HL-60 (cell line): ENCODE measurements at regions not wholly inside any gene's neighbourhood (a gene's known extent, or its start where the extent isn't known, plus 50 kb on each side); places are given as distances from the start of the nearest gene placed in this dataset.

Source experiments
- DNase-seq, 2 experiments: peaks; one replicate each; pipeline ENCODE4 v3.0.0-alpha.2; 2010 to 2020; ENCODE audit warnings: low read depth in 1 of 2, low spot score in 1 of 2
- H3K27ac ChIP-seq: fragments of 250-450 bp; sonication (Bioruptor Pico); replicated peaks from 2 replicates; pipeline ENCODE4 v1.5.1; 2020; ENCODE audit warnings: mild to moderate bottlenecking, moderate library complexity
- H3K27me3 ChIP-seq: fragments of 250-450 bp; sonication (Bioruptor Pico); 2 replicates; pipeline ENCODE4 v1.5.1; 2021; ENCODE audit warnings: mild to moderate bottlenecking, moderate library complexity; ENCODE audit not compliant: insufficient read depth, poor library complexity, severe bottlenecking
- H3K4me3 ChIP-seq: replicated peaks from 2 replicates; pipeline ENCODE4 v1.5.1; 2011; ENCODE audit warnings: mild to moderate bottlenecking, control low read depth, low read length; ENCODE audit not compliant: insufficient read depth
- GABPA ChIP-seq: IDR thresholded peaks from 2 replicates; pipeline ENCODE4 v1.6.1; 2012; ENCODE audit warnings: low read depth
- POLR2AphosphoS5 ChIP-seq: IDR thresholded peaks from 2 replicates; pipeline ENCODE4 v1.6.1; 2012; ENCODE audit warnings: low read depth
- SPI1 ChIP-seq: IDR thresholded peaks from 2 replicates; pipeline ENCODE4 v1.6.1; 2012; ENCODE audit warnings: low read depth, mild to moderate bottlenecking, borderline replicate concordance
- TF ChIP-seq, protein P1 (sequence below): IDR thresholded peaks from one replicate; pipeline ENCODE4 v1.5.1; 2011; ENCODE audit warnings: low read length, control low read depth, inconsistent platforms; ENCODE audit not compliant: insufficient read depth
- TF ChIP-seq, protein P2 (sequence below): IDR thresholded peaks from 2 replicates; pipeline ENCODE4 v1.6.1; 2012; ENCODE audit warnings: low read depth; ENCODE audit not compliant: insufficient replicate concordance

DNA sequence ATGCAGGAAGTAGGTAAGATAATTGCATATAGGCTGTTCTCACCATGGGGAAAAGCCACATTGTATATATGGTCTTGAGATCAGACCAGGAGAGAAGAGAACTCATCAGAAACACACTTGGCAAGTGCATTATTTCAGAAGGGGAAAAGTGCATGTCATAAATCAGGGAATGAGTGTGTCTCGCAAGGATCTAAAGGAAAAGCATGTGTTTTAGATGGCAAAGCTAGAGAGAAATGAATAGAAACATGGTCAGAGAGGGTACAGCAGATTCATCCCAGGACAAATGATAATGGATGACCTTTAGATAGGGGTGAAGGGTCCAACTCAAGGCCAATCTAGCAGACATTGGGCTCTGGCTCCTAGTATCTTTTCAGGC is 230.2 kb upstream of the NAV3 start:
- Histone ChIP-seq H3K4me3 (no peak overlapping the region), H3K27ac (no peak overlapping the region), H3K27me3 (no peaks in the 10 kb centered on the region)
- TF ChIP-seq POLR2AphosphoS5 = no peak
- no peak for DNase-seq

DNA sequence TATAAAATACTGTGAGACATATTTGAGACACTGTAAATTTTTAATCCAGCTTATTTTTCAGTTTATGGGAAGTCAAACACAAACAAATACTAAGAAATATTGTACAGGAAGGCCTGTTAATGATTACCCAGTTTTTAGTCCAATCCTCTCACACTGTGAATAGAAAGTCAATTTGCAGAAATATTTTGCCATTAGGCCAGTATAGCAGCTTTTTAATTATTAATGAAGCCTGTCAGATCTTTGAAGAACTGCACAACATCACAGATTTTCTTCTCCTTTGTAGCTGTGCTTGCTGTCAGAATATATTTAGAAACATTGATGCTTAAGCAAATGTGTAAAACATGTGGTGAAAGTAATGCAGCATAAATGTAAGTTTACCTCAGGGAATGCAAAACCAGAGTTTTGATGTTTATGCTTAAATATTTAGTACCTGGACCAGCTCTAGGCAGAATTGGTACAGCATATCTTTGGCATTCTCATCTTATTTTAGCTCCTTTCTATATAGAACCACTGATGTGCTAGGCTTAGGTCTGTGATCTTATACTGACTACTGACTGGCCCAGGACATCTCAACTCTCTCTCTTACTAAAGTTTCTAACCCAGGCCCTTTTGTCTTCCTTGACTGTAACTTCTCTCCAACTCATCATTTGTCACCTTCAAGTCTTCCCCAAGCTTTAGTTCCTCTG is 230.8 kb upstream of the NAV3 start:
- DNase-seq = no peak
- Histone ChIP-seq H3K27ac (no peak overlapping the region), H3K27me3 (no peaks in the 10 kb centered on the region), H3K4me3 (no peak overlapping the region)
- no peak for TF ChIP-seq POLR2AphosphoS5
- TF ChIP-seq, protein P1, sequence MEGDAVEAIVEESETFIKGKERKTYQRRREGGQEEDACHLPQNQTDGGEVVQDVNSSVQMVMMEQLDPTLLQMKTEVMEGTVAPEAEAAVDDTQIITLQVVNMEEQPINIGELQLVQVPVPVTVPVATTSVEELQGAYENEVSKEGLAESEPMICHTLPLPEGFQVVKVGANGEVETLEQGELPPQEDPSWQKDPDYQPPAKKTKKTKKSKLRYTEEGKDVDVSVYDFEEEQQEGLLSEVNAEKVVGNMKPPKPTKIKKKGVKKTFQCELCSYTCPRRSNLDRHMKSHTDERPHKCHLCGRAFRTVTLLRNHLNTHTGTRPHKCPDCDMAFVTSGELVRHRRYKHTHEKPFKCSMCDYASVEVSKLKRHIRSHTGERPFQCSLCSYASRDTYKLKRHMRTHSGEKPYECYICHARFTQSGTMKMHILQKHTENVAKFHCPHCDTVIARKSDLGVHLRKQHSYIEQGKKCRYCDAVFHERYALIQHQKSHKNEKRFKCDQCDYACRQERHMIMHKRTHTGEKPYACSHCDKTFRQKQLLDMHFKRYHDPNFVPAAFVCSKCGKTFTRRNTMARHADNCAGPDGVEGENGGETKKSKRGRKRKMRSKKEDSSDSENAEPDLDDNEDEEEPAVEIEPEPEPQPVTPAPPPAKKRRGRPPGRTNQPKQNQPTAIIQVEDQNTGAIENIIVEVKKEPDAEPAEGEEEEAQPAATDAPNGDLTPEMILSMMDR = no peak
- TF ChIP-seq, protein P2, sequence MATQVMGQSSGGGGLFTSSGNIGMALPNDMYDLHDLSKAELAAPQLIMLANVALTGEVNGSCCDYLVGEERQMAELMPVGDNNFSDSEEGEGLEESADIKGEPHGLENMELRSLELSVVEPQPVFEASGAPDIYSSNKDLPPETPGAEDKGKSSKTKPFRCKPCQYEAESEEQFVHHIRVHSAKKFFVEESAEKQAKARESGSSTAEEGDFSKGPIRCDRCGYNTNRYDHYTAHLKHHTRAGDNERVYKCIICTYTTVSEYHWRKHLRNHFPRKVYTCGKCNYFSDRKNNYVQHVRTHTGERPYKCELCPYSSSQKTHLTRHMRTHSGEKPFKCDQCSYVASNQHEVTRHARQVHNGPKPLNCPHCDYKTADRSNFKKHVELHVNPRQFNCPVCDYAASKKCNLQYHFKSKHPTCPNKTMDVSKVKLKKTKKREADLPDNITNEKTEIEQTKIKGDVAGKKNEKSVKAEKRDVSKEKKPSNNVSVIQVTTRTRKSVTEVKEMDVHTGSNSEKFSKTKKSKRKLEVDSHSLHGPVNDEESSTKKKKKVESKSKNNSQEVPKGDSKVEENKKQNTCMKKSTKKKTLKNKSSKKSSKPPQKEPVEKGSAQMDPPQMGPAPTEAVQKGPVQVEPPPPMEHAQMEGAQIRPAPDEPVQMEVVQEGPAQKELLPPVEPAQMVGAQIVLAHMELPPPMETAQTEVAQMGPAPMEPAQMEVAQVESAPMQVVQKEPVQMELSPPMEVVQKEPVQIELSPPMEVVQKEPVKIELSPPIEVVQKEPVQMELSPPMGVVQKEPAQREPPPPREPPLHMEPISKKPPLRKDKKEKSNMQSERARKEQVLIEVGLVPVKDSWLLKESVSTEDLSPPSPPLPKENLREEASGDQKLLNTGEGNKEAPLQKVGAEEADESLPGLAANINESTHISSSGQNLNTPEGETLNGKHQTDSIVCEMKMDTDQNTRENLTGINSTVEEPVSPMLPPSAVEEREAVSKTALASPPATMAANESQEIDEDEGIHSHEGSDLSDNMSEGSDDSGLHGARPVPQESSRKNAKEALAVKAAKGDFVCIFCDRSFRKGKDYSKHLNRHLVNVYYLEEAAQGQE = no peak
- TF ChIP-seq SPI1 = no peak
- no peak for TF ChIP-seq GABPA

DNA sequence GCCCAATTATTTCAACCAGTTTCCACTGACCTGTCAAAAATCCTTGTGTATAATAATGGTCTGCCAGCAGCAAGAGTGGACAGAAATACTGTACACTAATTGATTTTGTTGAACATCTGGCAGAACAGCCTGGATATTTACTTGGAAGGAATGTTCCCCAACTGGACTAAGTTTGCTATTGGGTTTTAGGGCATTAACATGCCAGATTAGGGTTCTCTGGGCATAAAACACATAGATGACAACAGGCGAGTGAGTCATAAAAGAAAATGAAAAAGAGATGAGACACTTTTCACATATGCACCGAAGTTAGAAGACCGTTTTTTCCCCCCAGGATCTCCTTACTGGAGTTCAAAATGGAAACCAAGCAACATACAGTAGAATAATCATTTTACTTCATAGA is 236.3 kb upstream of the NAV3 start:
- TF ChIP-seq, protein P2 = no peak
- TF ChIP-seq, protein P1 = no peak
- TF ChIP-seq POLR2AphosphoS5 (no peak), GABPA (no peak), SPI1 (no peak)
- no peaks in the 10 kb centered on the region for H3K27me3 ChIP-seq
- H3K27ac ChIP-seq = no peak overlapping the region
- DNase-seq = no peak
- no peak overlapping the region for H3K4me3 ChIP-seq

DNA sequence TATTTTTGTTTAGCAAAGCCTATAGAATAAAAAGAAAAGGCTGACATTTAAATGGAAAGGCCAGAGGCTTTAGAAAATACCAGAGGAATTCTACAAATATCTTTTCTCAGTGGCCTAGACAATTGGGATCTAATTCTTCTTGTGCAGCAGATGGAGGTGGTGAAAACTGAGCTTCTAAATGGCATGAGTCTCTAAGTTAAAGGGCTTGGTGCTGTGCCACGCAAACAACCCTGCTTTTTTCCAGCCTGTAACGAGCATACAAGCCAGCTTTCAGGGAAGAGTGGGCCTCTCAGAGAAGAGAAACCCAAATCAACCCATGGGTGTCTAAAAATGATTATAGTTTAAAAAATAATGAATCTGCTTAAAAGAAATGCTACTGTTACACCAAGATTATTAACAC is 237.9 kb upstream of the NAV3 start:
- Histone ChIP-seq H3K27me3 (no peaks in the 10 kb centered on the region), H3K27ac (no peak overlapping the region), H3K4me3 (no peak overlapping the region)
- DNase-seq = no peak
- TF ChIP-seq POLR2AphosphoS5 (no peak), SPI1 (no peak), GABPA (no peak)
- TF ChIP-seq, protein P2 = no peak
- TF ChIP-seq, protein P1 = no peak
